Endothelial cell of umbilical vein (primary cell): ENCODE measurements at regions not wholly inside any gene's neighbourhood (a gene's known extent, or its start where the extent isn't known, plus 50 kb on each side); places are given as distances from the start of the nearest gene placed in this dataset.

Experiments used
- BruUV-seq: library from RNA; stranded (reverse); fragments of 400-500 nt; replicated peaks from 2 replicates; lab custom pipeline; 2021; lab: Mats Ljungman, UMichigan
- CTCF ChIA-PET: fragments of 300-600, 350-600 bp; sonication (Branson Sonifier 250); formaldehyde crosslinking; loops from one replicate; lab custom pipeline; 2021; ENCODE audit warnings: antibody characterized with exemption, inconsistent platforms; lab: Charles Lee
- POLR2A ChIA-PET: fragments of 300-600, 350-600 bp; sonication (Branson Sonifier 250); formaldehyde crosslinking; loops from one replicate; lab custom pipeline; 2021; ENCODE audit warnings: antibody characterized with exemption, inconsistent platforms; lab: Charles Lee
- DNase-seq: peaks from one replicate; pipeline ENCODE4 v3.0.0-alpha.2; 2011; ENCODE audit warnings: low read depth, low spot score
- FAIRE-seq: peaks from 2 replicates; lab custom pipeline; 2011; peaks lifted over from hg19 to GRCh38; lab: Jason Lieb, UNC
- H2AFZ ChIP-seq: 2 replicates; pipeline ENCODE4 v1.6.0; 2012; ENCODE audit warnings: low read depth, low read length, control low read depth, inconsistent platforms
- H3K27ac ChIP-seq: 2 replicates; pipeline ENCODE4 v1.5.1; 2011; ENCODE audit warnings: low read depth, mild to moderate bottlenecking, control low read depth, low read length, moderate library complexity; ENCODE audit not compliant: insufficient read depth
- H3K27me3 ChIP-seq, 2 experiments: 2 replicates each; pipeline versions ENCODE4 v1.6.0 to v1.6.1; 2011; ENCODE audit warnings: low read length in 2 of 2, mixed read lengths in 1 of 2; ENCODE audit not compliant: control insufficient read depth in 2 of 2, insufficient read depth in 2 of 2
- H3K36me3 ChIP-seq, 2 experiments: 2 replicates in 1 of 2; 3 replicates in 1 of 2; pipeline ENCODE4 v1.5.1; 2011; ENCODE audit warnings: low read length in 2 of 2, mild to moderate bottlenecking in 1 of 2, moderate library complexity in 1 of 2; ENCODE audit not compliant: control insufficient read depth in 2 of 2, insufficient read depth in 2 of 2; ENCODE audit errors: extremely low read depth in 1 of 2
- H3K4me1 ChIP-seq: 3 replicates; pipeline ENCODE4 v1.5.1; 2011; ENCODE audit warnings: mild to moderate bottlenecking, low read length; ENCODE audit not compliant: control insufficient read depth, insufficient read depth; ENCODE audit errors: extremely low read depth
- H3K4me2 ChIP-seq: 2 replicates; pipeline ENCODE4 v1.6.1; 2011; ENCODE audit warnings: low read length, control low read depth, mixed read lengths; ENCODE audit not compliant: insufficient read depth
- H3K4me3 ChIP-seq, 3 experiments: fragments of 200-600 bp in 1 of 3; sonication (generic), shearing (Covaris generic) in 1 of 3; replicated peaks in 1 of 3; 2 replicates each; pipeline ENCODE4 v1.5.1; 2011 to 2016; ENCODE audit warnings: control low read depth in 3 of 3, low read length in 3 of 3, mild to moderate bottlenecking in 2 of 3, inconsistent platforms in 1 of 3, low read depth in 1 of 3, moderate library complexity in 1 of 3; ENCODE audit not compliant: insufficient read depth in 1 of 3
- H3K79me2 ChIP-seq: 2 replicates; pipeline ENCODE4 v1.6.0; 2012; ENCODE audit warnings: low read length, inconsistent platforms; ENCODE audit not compliant: control insufficient read depth, insufficient read depth
- H3K9ac ChIP-seq: replicated peaks from 2 replicates; pipeline ENCODE3; 2011; ENCODE audit warnings: low read length, control low read depth; ENCODE audit not compliant: insufficient read depth; ENCODE audit errors: extremely low read depth
- H3K9me1 ChIP-seq: replicated peaks from 3 replicates; pipeline ENCODE4 v1.6.0; 2011; ENCODE audit warnings: mild to moderate bottlenecking, low read length; ENCODE audit not compliant: control insufficient read depth, insufficient read depth; ENCODE audit errors: extremely low read depth
- H3K9me3 ChIP-seq: replicated peaks from 2 replicates; pipeline ENCODE4 v1.5.1; 2012; ENCODE audit warnings: low read length, inconsistent platforms; ENCODE audit not compliant: control insufficient read depth, insufficient read depth
- H4K20me1 ChIP-seq: replicated peaks from 2 replicates; pipeline ENCODE3; 2011; ENCODE audit warnings: mild to moderate bottlenecking, low read length; ENCODE audit not compliant: control insufficient read depth, insufficient read depth; ENCODE audit errors: extremely low read depth
- EZH2 ChIP-seq: IDR thresholded peaks from 2 replicates; pipeline ENCODE4 v1.6.1; 2012; ENCODE audit warnings: borderline replicate concordance, low read depth, mild to moderate bottlenecking, moderate library complexity, low read length, inconsistent platforms; ENCODE audit not compliant: severe bottlenecking
- FOS ChIP-seq: IDR thresholded peaks from 2 replicates; pipeline ENCODE4 v1.6.1; 2011; ENCODE audit warnings: mild to moderate bottlenecking, low read length, moderate library complexity, borderline replicate concordance; ENCODE audit not compliant: insufficient read depth
- GATA2 ChIP-seq: IDR thresholded peaks from 2 replicates; pipeline ENCODE4 v1.7.0; 2011; ENCODE audit warnings: low read depth, mild to moderate bottlenecking, moderate library complexity, mixed read lengths, low read length; ENCODE audit not compliant: insufficient read length, insufficient read depth
- JUN ChIP-seq: IDR thresholded peaks from 2 replicates; pipeline ENCODE4 v1.6.1; 2011; ENCODE audit warnings: borderline replicate concordance, low read depth; ENCODE audit not compliant: insufficient read length, insufficient read depth
- MYC ChIP-seq: IDR thresholded peaks from one replicate; pipeline ENCODE4 v1.6.1; 2011; ENCODE audit warnings: mild to moderate bottlenecking, low read depth, low read length
- POLR2A ChIP-seq: IDR thresholded peaks from 2 replicates; pipeline ENCODE4 v1.6.1; 2012; ENCODE audit warnings: low read depth, mild to moderate bottlenecking, control low read depth, low read length
- POLR2AphosphoS5 ChIP-seq: IDR thresholded peaks from 2 replicates; pipeline ENCODE4 v1.6.1; 2012; ENCODE audit warnings: low read depth, mild to moderate bottlenecking, control low read depth, low read length, moderate library complexity; ENCODE audit not compliant: insufficient read depth
- dilution Hi-C: fragments of 300-500 bp; cut with MboI; formaldehyde crosslinking; loops from one replicate; pipeline ENCODE4 v1.15.0; 2019; ENCODE audit warnings: low sequenced_read_pairs; ENCODE audit not compliant: extremely low pct_ligation_motif_present
- intact Hi-C: fragments of 100-400 bp; cut with micrococcal nuclease; formaldehyde crosslinking; loops from one replicate; pipeline ENCODE4 v1.10.0; 2022
- TF ChIP-seq, protein P1 (sequence below), 2 donors: IDR thresholded peaks; 1 replicate in 1 of 2; 2 replicates in 1 of 2; pipeline ENCODE4 v1.5.1; 2011; ENCODE audit warnings: low read length in 2 of 2, mild to moderate bottlenecking in 2 of 2, moderate library complexity in 2 of 2, control low read depth in 1 of 2, inconsistent platforms in 1 of 2, low read depth in 1 of 2; ENCODE audit not compliant: insufficient read depth in 1 of 2; ENCODE audit errors: extremely low read depth in 1 of 2
- TF ChIP-seq, protein P2 (sequence below): IDR thresholded peaks from 2 replicates; pipeline ENCODE4 v1.6.1; 2011; ENCODE audit not compliant: insufficient read depth, insufficient read length

DNA sequence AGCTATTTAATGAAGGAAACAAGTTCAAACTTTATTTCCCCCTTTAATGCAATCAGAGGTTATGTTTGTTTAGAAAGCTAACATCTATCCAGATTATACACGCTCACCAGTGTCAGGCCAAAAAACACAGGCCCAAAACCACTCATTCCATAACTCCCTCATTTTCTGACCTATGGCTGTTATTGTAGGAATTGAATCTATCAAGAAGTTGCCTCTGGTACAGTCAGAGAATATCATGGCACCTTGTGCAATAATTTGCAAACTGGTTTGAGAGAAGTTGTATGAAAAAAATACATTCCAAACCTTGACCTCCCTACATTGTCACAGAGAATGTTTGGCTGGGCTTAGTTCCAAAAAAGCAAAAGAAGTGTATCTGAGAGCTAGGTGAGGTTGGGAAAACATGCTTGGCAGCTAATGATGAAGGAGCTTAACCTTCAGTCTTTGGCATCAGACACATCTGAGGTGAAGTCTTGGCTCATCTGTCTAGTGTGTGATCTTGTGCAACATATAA, 591.0 kb downstream of the ANKRD50 start:
- DNase-seq (peak; percentile 58), FAIRE-seq (peak; percentile 26)
- Histone ChIP-seq H3K9ac (no peak overlapping the region), H3K9me3 (no peaks in the 10 kb centered on the region), H3K4me2 (no peak overlapping the region), H3K4me3 (no peak overlapping the region), H3K9me1 (no peaks in the 10 kb centered on the region), H3K27ac (no peak overlapping the region), H3K4me1 (no peaks in the 10 kb centered on the region), H2AFZ (no peak overlapping the region), H3K27me3 (no peaks in the 10 kb centered on the region), H3K79me2 (no peaks in the 10 kb centered on the region), H3K36me3 (no peaks in the 10 kb centered on the region), H4K20me1 (no peaks in the 10 kb centered on the region)
- no TSS peak for BruUV-seq
- TF ChIP-seq FOS = no peak
- TF ChIP-seq POLR2AphosphoS5 = no peak
- TF ChIP-seq, protein P1, sequence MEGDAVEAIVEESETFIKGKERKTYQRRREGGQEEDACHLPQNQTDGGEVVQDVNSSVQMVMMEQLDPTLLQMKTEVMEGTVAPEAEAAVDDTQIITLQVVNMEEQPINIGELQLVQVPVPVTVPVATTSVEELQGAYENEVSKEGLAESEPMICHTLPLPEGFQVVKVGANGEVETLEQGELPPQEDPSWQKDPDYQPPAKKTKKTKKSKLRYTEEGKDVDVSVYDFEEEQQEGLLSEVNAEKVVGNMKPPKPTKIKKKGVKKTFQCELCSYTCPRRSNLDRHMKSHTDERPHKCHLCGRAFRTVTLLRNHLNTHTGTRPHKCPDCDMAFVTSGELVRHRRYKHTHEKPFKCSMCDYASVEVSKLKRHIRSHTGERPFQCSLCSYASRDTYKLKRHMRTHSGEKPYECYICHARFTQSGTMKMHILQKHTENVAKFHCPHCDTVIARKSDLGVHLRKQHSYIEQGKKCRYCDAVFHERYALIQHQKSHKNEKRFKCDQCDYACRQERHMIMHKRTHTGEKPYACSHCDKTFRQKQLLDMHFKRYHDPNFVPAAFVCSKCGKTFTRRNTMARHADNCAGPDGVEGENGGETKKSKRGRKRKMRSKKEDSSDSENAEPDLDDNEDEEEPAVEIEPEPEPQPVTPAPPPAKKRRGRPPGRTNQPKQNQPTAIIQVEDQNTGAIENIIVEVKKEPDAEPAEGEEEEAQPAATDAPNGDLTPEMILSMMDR (IDR thresholded peaks at IDR 0.05; ENCODE audit: extremely low read depth in 1 of 2, insufficient read depth in 1 of 2, low read depth in 1 of 2, low read length in 2 of 2) = no peak
- no peak for TF ChIP-seq EZH2
- no peak for TF ChIP-seq MYC
- no peak for TF ChIP-seq JUN
- TF ChIP-seq, protein P2, sequence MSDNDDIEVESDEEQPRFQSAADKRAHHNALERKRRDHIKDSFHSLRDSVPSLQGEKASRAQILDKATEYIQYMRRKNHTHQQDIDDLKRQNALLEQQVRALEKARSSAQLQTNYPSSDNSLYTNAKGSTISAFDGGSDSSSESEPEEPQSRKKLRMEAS = no peak
- TF ChIP-seq POLR2A = no peak
- TF ChIP-seq GATA2 = no peak
- dilution Hi-C loops (no loop called here), intact Hi-C loops (no loop called here)
- POLR2A ChIA-PET = no interaction called here
- CTCF ChIA-PET = interaction anchor here (0.7 to 1.1 kb wide), 4 partner anchors 31 to 1162 kb away, joined by 3 read pairs; no protein-coding TSS in a partner anchor
